ENCODE measurements at regions not wholly inside any gene's neighbourhood (a gene's known extent, or its start where the extent isn't known, plus 50 kb on each side); places are given as distances from the start of the nearest gene placed in this dataset.

GRCh38 chr7:17523813-17524739 is 225.6 kb downstream of the AHR start (continued):
- TF ChIP-seq SMAD1 (CRISPR knock-in tag; IDR thresholded peaks at IDR 0.05; ENCODE audit: borderline replicate concordance, low read depth) (no peak), ZNF362 (CRISPR knock-in tag; IDR thresholded peaks at IDR 0.05; ENCODE audit: borderline replicate concordance) (no peak), SSRP1 (CRISPR knock-in tag; IDR thresholded peaks at IDR 0.05) (no peak), FOXP1 (IDR thresholded peaks at IDR 0.05) (0 out of 2 replicates have a peak, but pooled peaks have one; percentile 15), FOXP1 (CRISPR knock-in tag; IDR thresholded peaks at IDR 0.05) (peak; percentile 78), PLRG1 (conservative IDR thresholded peaks at IDR 0.05) (no peak), CEBPB (IDR thresholded peaks at IDR 0.05; ENCODE audit: borderline replicate concordance, low read depth, low read length) (peak; percentile 97), ZNF274 (CRISPR knock-in tag; IDR thresholded peaks at IDR 0.05) (no peak), NCOR1 (IDR thresholded peaks at IDR 0.05; ENCODE audit: borderline replicate concordance, low read length) (peak; percentile 79; the same call in 1 of the 2 replicates), MAFK (conservative IDR thresholded peaks at IDR 0.05 in 1 of 2, IDR thresholded peaks at IDR 0.05 in 1 of 2; ENCODE audit: low read length in 2 of 2) (no peak), FOXJ3 (CRISPR knock-in tag; IDR thresholded peaks at IDR 0.05; ENCODE audit: borderline replicate concordance) (peak; percentile 38; the same call in 1 of the 2 replicates), RNF2 (conservative IDR thresholded peaks at IDR 0.05; ENCODE audit: low read depth) (no peak), ZSCAN30 (CRISPR knock-in tag; IDR thresholded peaks at IDR 0.05) (no peak), SNAI1 (CRISPR knock-in tag; IDR thresholded peaks at IDR 0.05; ENCODE audit: borderline replicate concordance) (no peak), KMT2B (CRISPR knock-in tag; IDR thresholded peaks at IDR 0.05) (no peak), BCLAF1 (IDR thresholded peaks at IDR 0.05) (no peak), ZNF343 (CRISPR knock-in tag; IDR thresholded peaks at IDR 0.05) (no peak), ZNF546 (CRISPR knock-in tag; conservative IDR thresholded peaks at IDR 0.05) (no peak)
- TF ChIP-seq, protein P1, sequence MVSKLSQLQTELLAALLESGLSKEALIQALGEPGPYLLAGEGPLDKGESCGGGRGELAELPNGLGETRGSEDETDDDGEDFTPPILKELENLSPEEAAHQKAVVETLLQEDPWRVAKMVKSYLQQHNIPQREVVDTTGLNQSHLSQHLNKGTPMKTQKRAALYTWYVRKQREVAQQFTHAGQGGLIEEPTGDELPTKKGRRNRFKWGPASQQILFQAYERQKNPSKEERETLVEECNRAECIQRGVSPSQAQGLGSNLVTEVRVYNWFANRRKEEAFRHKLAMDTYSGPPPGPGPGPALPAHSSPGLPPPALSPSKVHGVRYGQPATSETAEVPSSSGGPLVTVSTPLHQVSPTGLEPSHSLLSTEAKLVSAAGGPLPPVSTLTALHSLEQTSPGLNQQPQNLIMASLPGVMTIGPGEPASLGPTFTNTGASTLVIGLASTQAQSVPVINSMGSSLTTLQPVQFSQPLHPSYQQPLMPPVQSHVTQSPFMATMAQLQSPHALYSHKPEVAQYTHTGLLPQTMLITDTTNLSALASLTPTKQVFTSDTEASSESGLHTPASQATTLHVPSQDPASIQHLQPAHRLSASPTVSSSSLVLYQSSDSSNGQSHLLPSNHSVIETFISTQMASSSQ (IDR thresholded peaks at IDR 0.05; ENCODE audit: low read depth), result no peak
- TF ChIP-seq, protein P1 (CRISPR knock-in tag; IDR thresholded peaks at IDR 0.05; ENCODE audit: borderline replicate concordance), result no peak
- TF ChIP-seq, protein P2, sequence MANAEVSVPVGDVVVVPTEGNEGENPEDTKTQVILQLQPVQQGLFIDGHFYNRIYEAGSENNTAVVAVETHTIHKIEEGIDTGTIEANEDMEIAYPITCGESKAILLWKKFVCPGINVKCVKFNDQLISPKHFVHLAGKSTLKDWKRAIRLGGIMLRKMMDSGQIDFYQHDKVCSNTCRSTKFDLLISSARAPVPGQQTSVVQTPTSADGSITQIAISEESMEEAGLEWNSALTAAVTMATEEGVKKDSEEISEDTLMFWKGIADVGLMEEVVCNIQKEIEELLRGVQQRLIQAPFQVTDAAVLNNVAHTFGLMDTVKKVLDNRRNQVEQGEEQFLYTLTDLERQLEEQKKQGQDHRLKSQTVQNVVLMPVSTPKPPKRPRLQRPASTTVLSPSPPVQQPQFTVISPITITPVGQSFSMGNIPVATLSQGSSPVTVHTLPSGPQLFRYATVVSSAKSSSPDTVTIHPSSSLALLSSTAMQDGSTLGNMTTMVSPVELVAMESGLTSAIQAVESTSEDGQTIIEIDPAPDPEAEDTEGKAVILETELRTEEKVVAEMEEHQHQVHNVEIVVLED (CRISPR knock-in tag; IDR thresholded peaks at IDR 0.05; ENCODE audit: borderline replicate concordance), result no peak

All from HepG2 (cell line).